HL-60 (cell line): ENCODE measurements at regions not wholly inside any gene's neighbourhood (a gene's known extent, or its start where the extent isn't known, plus 50 kb on each side); places are given as distances from the start of the nearest gene placed in this dataset.
"Not testable (repeated sequence)": the region's sequence is repeated elsewhere in the genome, so short reads cannot be mapped to it uniquely, and the experiment has no call there.

Experiments used
- DNase-seq, 2 experiments: peaks; one replicate each; pipeline ENCODE4 v3.0.0-alpha.2; 2010 to 2020; ENCODE audit warnings: low read depth in 1 of 2, low spot score in 1 of 2
- H3K27ac ChIP-seq: fragments of 250-450 bp; sonication (Bioruptor Pico); replicated peaks from 2 replicates; pipeline ENCODE4 v1.5.1; 2020; ENCODE audit warnings: mild to moderate bottlenecking, moderate library complexity
- H3K27me3 ChIP-seq: fragments of 250-450 bp; sonication (Bioruptor Pico); 2 replicates; pipeline ENCODE4 v1.5.1; 2021; ENCODE audit warnings: mild to moderate bottlenecking, moderate library complexity; ENCODE audit not compliant: insufficient read depth, poor library complexity, severe bottlenecking
- H3K4me3 ChIP-seq: replicated peaks from 2 replicates; pipeline ENCODE4 v1.5.1; 2011; ENCODE audit warnings: mild to moderate bottlenecking, control low read depth, low read length; ENCODE audit not compliant: insufficient read depth
- microRNA-seq: library from miRNA; unstranded; fragments of <30 nt; microRNA quantifications from one replicate; pipeline ENCODE4, GENCODE V29; 2018

DNA sequence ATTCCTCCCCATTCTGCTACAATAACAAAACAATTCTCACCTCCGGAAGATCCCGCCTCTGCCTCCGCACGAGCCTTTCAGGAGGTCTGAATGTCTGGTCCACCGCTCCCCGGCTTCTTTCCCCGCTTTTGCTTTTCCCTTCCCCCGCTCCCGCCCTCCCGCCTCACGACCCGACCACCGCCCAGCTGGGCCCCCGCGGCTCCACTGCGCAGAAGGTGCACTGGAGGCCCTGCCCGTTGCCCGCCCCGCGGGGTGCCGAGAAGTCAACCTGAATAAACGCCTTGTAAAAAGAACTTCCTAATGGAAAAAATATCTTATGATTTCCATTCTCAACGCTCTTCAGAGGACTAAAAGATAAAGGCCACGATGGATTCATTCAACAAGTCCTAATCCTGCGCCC, 93.8 kb upstream of the NBPF11 start:
- H3K27me3 ChIP-seq, H3K4me3 ChIP-seq, DNase-seq, H3K27ac ChIP-seq: not testable (repeated sequence)

DNA sequence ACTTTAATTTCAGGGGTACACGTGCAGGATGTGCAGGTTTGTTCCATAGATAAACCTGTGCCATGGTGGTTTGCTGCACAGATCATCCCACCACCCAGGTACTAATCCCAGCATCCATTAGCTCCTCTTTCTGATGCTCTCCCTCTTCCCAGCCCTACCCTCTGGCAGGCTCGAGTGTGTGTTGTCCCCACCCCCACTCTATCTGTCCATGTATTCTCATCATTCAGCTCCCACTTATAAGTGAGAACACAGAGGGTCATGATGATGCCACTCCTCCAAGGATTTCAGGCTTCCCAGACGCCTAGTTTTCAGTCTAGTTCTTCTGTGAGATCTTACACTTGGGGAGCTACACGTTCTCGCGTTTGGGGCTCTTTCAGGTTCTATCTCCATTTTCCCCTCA, 93.4 kb upstream of the NBPF11 start:
- not testable (repeated sequence) for H3K4me3 ChIP-seq, H3K27ac ChIP-seq, DNase-seq

DNA sequence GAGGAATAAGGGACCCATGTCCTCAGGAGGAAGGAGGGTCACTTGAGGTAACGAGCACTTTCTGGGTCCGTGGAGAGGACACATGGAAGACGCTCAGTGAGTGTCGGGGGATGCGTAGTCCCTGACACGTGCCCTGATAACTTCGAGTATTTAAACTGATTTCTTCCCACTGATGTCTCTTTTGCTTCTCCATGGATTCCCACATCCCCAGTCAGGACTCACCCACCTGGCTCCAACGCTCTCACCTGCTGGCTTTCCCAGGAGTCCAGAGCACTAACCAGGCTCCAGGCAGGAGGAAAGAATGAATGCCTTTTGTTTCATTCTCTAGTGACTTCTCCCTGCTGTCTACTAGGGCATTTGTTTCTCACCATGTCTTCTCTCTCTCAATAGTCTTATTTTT, 81.2 kb upstream of the NBPF11 start:
- not testable (repeated sequence) for DNase-seq, H3K27ac ChIP-seq, H3K4me3 ChIP-seq, H3K27me3 ChIP-seq

More for the DNA sequence above, 93.4 kb upstream of the NBPF11 start:
- H3K27me3 ChIP-seq, result not testable (repeated sequence)

GRCh38 chr1:148228846-148229245, 76.8 kb upstream of the NBPF11 start:
- H3K4me3 ChIP-seq, DNase-seq, H3K27me3 ChIP-seq, H3K27ac ChIP-seq: not testable (repeated sequence)

- H3K27me3 ChIP-seq, H3K27ac ChIP-seq, H3K4me3 ChIP-seq, DNase-seq: not testable (repeated sequence)
Measured at GRCh38 chr1:148222399-148223159, 70.5 kb upstream of the NBPF11 start.

- DNase-seq, H3K27me3 ChIP-seq, H3K27ac ChIP-seq, H3K4me3 ChIP-seq: not testable (repeated sequence)
Measured at GRCh38 chr1:148221593-148221992, 69.5 kb upstream of the NBPF11 start.

DNA sequence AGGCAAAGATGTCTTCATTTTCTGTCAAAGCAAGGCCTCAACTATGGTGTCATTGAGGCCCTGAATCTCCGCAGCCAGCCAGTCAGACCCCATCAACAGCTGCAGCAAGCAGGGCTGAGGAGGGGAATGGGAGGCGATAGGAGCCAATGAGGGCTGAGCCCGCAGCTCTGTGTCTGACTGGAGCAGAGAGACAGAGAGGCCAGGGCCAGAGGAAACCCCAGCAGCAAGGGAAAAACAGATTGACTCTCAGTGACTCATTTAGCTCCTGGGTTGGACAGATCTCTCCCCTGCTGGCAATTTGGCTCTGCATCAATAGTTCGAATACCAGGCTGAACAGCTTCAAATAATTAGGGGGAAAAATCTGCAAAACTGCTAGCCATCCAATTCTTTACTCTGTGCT, 67.1 kb upstream of the NBPF11 start:
- not testable (repeated sequence) for H3K27ac ChIP-seq, H3K4me3 ChIP-seq, DNase-seq

GRCh38 chr1:148211191-148211590, 59.1 kb upstream of the NBPF11 start:
- not testable (repeated sequence) for H3K4me3 ChIP-seq, H3K27me3 ChIP-seq, DNase-seq, H3K27ac ChIP-seq

More for the DNA sequence above, 67.1 kb upstream of the NBPF11 start:
- H3K27me3 ChIP-seq, result not testable (repeated sequence)

GRCh38 chr1:148210624-148211023, 58.5 kb upstream of the NBPF11 start:
- H3K27ac ChIP-seq, H3K4me3 ChIP-seq, DNase-seq, H3K27me3 ChIP-seq: not testable (repeated sequence)

- H3K4me3 ChIP-seq, H3K27ac ChIP-seq, H3K27me3 ChIP-seq, DNase-seq: not testable (repeated sequence)
Measured at GRCh38 chr1:148210166-148210565, 58.1 kb upstream of the NBPF11 start.

- not testable (repeated sequence) for H3K27ac ChIP-seq, H3K4me3 ChIP-seq, H3K27me3 ChIP-seq, DNase-seq
Measured at GRCh38 chr1:148202013-148202412, 49.9 kb upstream of the NBPF11 start.

Small RNA genes lying in the stretch of these regions (microRNA-seq; reads per million reads assigned to microRNA genes)
- gene MIR5087, result 5.4 reads per million, percentile 17 among the genes with 10 or more reads in this experiment
- gene MIR6077, result 2.4 reads per million
